NB4 (cell line): ENCODE measurements at regions not wholly inside any gene's neighbourhood (a gene's known extent, or its start where the extent isn't known, plus 50 kb on each side); places are given as distances from the start of the nearest gene placed in this dataset.

Experiments
- DNase-seq: peaks from one replicate; pipeline ENCODE4 v3.0.0; 2010; ENCODE audit warnings: low read depth
- H3K4me3 ChIP-seq: one replicate; pipeline ENCODE4 v1.5.1; 2011; ENCODE audit warnings: mild to moderate bottlenecking, low read depth, low read length, moderate library complexity
- MYC ChIP-seq: IDR thresholded peaks from 2 replicates; pipeline ENCODE4 v1.6.1; 2011; ENCODE audit warnings: low read depth, low read length
- POLR2A ChIP-seq: IDR thresholded peaks from 2 replicates; pipeline ENCODE4 v1.6.1; 2011; ENCODE audit warnings: mild to moderate bottlenecking; ENCODE audit not compliant: insufficient read length; ENCODE audit errors: extremely low read depth
- TF ChIP-seq, protein P1 (sequence below): IDR thresholded peaks from 2 replicates; pipeline ENCODE4 v1.6.1; 2011; ENCODE audit warnings: low read depth, low read length
- TF ChIP-seq, protein P2 (sequence below): IDR thresholded peaks from one replicate; pipeline ENCODE4 v1.5.1; 2012; ENCODE audit warnings: low read depth, low read length

DNA sequence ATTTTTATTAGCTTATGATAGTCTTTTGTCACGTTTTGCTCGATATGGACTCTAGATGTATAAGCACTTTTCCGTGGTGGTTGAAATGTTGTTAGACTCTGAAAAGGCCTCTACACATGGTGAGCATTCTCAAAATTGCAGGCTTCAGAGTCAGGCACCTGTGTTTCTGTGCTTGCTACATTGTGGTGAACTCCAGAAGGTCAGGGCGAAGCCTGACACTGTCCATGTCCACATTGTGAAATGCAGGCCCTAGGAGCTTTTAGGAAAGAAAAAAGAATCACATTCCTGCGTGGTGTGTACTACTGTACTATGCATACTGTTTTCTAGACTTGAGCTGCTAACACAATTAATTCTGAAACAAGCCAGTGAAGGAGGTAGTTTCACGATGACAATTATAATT lies 86.3 kb downstream of the HS3ST1 start:
- TF ChIP-seq MYC = no peak
- TF ChIP-seq, protein P1, sequence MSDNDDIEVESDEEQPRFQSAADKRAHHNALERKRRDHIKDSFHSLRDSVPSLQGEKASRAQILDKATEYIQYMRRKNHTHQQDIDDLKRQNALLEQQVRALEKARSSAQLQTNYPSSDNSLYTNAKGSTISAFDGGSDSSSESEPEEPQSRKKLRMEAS = no peak
- TF ChIP-seq POLR2A = no peak
- TF ChIP-seq, protein P2, sequence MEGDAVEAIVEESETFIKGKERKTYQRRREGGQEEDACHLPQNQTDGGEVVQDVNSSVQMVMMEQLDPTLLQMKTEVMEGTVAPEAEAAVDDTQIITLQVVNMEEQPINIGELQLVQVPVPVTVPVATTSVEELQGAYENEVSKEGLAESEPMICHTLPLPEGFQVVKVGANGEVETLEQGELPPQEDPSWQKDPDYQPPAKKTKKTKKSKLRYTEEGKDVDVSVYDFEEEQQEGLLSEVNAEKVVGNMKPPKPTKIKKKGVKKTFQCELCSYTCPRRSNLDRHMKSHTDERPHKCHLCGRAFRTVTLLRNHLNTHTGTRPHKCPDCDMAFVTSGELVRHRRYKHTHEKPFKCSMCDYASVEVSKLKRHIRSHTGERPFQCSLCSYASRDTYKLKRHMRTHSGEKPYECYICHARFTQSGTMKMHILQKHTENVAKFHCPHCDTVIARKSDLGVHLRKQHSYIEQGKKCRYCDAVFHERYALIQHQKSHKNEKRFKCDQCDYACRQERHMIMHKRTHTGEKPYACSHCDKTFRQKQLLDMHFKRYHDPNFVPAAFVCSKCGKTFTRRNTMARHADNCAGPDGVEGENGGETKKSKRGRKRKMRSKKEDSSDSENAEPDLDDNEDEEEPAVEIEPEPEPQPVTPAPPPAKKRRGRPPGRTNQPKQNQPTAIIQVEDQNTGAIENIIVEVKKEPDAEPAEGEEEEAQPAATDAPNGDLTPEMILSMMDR = no peak
- H3K4me3 ChIP-seq = no peak overlapping the region
- DNase-seq = no peak

DNA sequence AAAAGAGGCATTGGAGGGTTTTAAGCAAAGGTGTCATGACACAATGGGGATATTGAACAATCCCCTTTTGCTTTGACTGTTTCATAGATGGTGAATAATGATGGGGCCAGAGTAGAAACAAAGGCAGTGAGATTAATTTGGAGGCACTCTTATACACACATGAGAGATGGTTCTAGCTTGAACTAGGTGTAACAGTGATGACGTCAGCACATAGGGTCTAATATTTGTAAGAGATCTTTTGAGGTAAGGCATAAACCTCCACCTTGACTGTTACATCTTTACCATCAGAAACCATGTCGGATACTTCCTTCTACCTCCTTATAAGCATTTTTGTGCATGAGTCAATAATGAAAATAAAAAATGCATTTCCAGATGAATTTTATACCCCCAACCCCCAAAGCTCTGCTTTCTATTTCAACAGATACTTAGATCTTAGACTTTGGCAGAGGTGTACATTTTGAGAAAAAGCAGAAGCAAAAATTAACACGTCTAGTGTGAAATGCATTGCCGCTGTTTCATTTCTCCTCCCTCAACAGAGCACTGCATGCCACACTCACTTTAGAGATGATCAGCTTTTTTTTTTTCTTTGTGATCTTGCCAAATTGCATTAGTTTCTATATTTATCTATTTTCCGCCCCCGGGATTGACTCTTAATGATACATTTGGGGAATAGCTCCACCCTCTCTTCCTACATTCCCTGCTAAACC lies 87.2 kb downstream of the HS3ST1 start:
- TF ChIP-seq, protein P2 = no peak
- TF ChIP-seq MYC (no peak), POLR2A (no peak)
- TF ChIP-seq, protein P1 = no peak
- H3K4me3 ChIP-seq = no peak overlapping the region
- no peak for DNase-seq

DNA sequence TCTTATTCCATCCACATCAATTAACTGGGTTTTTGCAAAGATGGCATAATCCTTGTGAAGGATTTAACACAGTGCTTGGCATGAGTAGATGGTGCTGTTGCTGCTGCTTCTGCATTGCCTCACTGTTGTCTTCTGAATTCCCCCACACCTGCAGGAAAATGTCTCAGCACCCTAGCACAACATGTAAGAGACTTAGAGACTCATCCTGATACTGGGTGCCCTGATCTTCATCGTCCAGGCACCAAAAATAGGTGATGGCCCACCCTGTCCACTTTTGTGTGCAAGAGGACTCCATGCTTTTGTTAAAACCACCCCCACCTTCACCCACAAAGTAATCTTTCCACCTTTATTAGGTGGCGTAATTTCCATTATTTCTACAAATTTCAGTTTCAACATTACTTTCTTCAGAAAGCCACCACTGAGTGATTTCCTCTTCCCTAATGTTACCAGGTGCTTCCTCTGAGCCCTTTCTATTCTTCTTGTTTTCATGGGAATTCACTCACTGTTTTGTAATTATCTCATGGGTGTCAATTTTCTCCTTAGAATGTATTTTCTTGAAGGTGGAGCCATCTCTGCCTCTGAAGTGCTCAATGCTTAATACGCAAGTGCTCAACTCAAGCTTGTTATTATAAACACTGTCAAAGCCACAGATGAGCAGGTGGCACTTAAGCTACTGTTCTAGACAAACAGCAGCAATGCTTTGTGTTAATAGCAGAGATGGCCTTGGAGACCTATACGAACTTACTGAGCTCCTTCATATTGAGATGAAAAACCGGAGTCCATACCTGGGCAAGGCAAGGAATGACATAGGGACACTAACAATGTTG lies 89.5 kb downstream of the HS3ST1 start:
- TF ChIP-seq MYC (no peak), POLR2A (no peak)
- TF ChIP-seq, protein P1 = no peak
- TF ChIP-seq, protein P2 = no peak
- no peak for DNase-seq
- H3K4me3 ChIP-seq = no peak overlapping the region

DNA sequence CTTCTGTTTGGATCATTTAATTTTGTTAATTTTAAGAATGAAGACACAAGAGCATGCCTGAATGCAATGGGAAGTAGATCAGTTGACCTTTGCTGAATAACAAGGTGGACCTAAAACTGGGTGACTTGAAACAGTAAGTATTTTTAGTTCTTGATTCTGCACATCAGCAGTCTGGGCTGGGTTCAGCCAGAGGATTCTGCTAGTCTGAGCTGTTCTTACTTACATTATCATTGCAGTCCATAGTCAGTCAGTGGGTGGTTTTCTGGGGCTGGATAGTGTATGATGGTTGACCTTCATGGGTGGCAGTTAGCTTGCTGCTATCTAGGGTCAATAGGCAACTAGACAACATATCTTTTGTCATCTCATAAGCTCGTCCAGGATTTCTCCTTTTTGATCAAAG lies 91.4 kb downstream of the HS3ST1 start:
- no peak for DNase-seq
- TF ChIP-seq, protein P2 = no peak
- TF ChIP-seq POLR2A (no peak), MYC (no peak)
- TF ChIP-seq, protein P1 = no peak
- no peak overlapping the region for H3K4me3 ChIP-seq

DNA sequence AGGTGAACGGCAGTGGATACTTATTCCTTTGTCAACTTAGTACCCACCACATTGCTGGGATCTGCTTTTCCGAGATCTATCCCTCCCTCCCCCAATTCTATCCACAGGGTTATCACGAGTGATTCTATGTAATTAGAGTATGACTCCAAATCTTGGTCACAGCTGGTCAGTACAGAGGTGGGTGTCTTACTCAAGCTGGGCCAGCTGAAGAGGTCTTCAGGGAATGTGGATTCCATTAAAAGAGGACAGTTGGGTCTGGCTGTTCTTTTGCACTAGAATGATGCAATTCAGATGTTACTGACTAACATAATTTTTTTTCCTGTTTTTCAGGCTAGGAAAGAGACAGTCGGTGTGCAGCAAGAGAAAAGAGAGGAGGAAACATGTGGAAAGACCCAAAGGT lies 92.3 kb downstream of the HS3ST1 start:
- no peak overlapping the region for H3K4me3 ChIP-seq
- no peak for DNase-seq
- TF ChIP-seq, protein P2 = no peak
- TF ChIP-seq, protein P1 = no peak
- TF ChIP-seq MYC (no peak), POLR2A (no peak)
